Liver (tissue), 8 donors: ENCODE measurements at regions not wholly inside any gene's neighbourhood (a gene's known extent, or its start where the extent isn't known, plus 50 kb on each side); places are given as distances from the start of the nearest gene placed in this dataset.

Experiments
- DNase-seq: peaks from one replicate; pipeline ENCODE4 v3.0.0-alpha.2; 2017; ENCODE audit warnings: low spot score
- H3K27ac ChIP-seq, 2 donors: one replicate each; pipeline ENCODE4 v1.7.0; 2013; ENCODE audit warnings: inconsistent platforms in 2 of 2, low read length in 2 of 2, control low read depth in 1 of 2, low read depth in 1 of 2, mild to moderate bottlenecking in 1 of 2
- H3K27me3 ChIP-seq, 4 donors: one replicate each; pipeline versions ENCODE4 v1.6.1 to v1.7.0; 2013; ENCODE audit warnings: low read length in 3 of 4, inconsistent platforms in 1 of 4, mild to moderate bottlenecking in 1 of 4, moderate library complexity in 1 of 4; ENCODE audit not compliant: control insufficient read depth in 4 of 4, insufficient read depth in 4 of 4
- H3K36me3 ChIP-seq, 4 donors: one replicate each; pipeline versions ENCODE4 v1.6.1 to v1.7.0; 2013; ENCODE audit warnings: low read length in 3 of 4, mild to moderate bottlenecking in 3 of 4, low read depth in 1 of 4, moderate library complexity in 1 of 4; ENCODE audit not compliant: control insufficient read depth in 4 of 4, insufficient read depth in 3 of 4
- H3K4me1 ChIP-seq, 4 donors: one replicate each; pipeline versions ENCODE4 v1.6.1 to v1.7.0; 2013; ENCODE audit warnings: low read length in 3 of 4, mild to moderate bottlenecking in 3 of 4, moderate library complexity in 1 of 4; ENCODE audit not compliant: control insufficient read depth in 4 of 4, insufficient read depth in 4 of 4
- H3K4me3 ChIP-seq, 3 donors: one replicate each; pipeline versions ENCODE4 v1.6.1 to v1.7.0; 2013; ENCODE audit warnings: low read length in 3 of 3, control low read depth in 1 of 3, low read depth in 1 of 3, mild to moderate bottlenecking in 1 of 3
- H3K9ac ChIP-seq, 2 donors: one replicate each; pipeline ENCODE4 v1.7.0; 2013; ENCODE audit warnings: low read length in 2 of 2, mild to moderate bottlenecking in 2 of 2, moderate library complexity in 2 of 2, control low read depth in 1 of 2, low read depth in 1 of 2
- H3K9me3 ChIP-seq, 4 donors: one replicate each; pipeline versions ENCODE4 v1.6.1 to v1.7.0; 2013; ENCODE audit warnings: low read length in 3 of 4; ENCODE audit not compliant: control insufficient read depth in 4 of 4
- ATF3 ChIP-seq: IDR thresholded peaks from 2 replicates; pipeline ENCODE4 v1.6.1; 2016; ENCODE audit warnings: antibody characterized with exemption
- CTCF ChIP-seq: fragments of 150-350 bp; IDR thresholded peaks from 2 replicates; pipeline ENCODE4 v1.5.1; 2017; ENCODE audit warnings: improper control_type of control experiment, low read depth, low read length; ENCODE audit not compliant: missing input control
- EGR1 ChIP-seq, 2 donors: IDR thresholded peaks; 2 replicates each; pipeline ENCODE4 v1.6.1; 2016 to 2018; ENCODE audit warnings: antibody characterized with exemption in 2 of 2, low read depth in 2 of 2
- FOXA1 ChIP-seq: IDR thresholded peaks from 2 replicates; pipeline ENCODE4 v1.6.1; 2016; ENCODE audit warnings: antibody characterized with exemption
- FOXA2 ChIP-seq: IDR thresholded peaks from 2 replicates; pipeline ENCODE4 v1.6.1; 2016; ENCODE audit warnings: antibody characterized with exemption
- GABPA ChIP-seq, 2 donors: IDR thresholded peaks in 1 of 2; conservative IDR thresholded peaks in 1 of 2; 2 replicates each; pipeline ENCODE4 v1.6.1; 2016; ENCODE audit warnings: antibody characterized with exemption in 2 of 2, mild to moderate bottlenecking in 1 of 2, moderate library complexity in 1 of 2
- HNF4A ChIP-seq, 2 donors: conservative IDR thresholded peaks; 2 replicates each; pipeline ENCODE4 v1.6.1; 2016; ENCODE audit warnings: antibody characterized with exemption in 2 of 2, mild to moderate bottlenecking in 2 of 2
- HNF4G ChIP-seq: IDR thresholded peaks from 2 replicates; pipeline ENCODE4 v1.6.1; 2016; ENCODE audit warnings: antibody characterized with exemption
- JUND ChIP-seq, 2 donors: IDR thresholded peaks; 2 replicates each; pipeline ENCODE4 v1.6.1; 2016; ENCODE audit warnings: antibody characterized with exemption in 2 of 2
- NR2F2 ChIP-seq: IDR thresholded peaks from 2 replicates; pipeline ENCODE4 v1.6.1; 2016; ENCODE audit warnings: antibody characterized with exemption
- RAD21 ChIP-seq, 2 donors: IDR thresholded peaks; 2 replicates each; pipeline ENCODE4 v1.6.1; 2016; ENCODE audit warnings: antibody characterized with exemption in 2 of 2, mild to moderate bottlenecking in 2 of 2
- REST ChIP-seq: IDR thresholded peaks from 2 replicates; pipeline ENCODE4 v1.6.1; 2016; ENCODE audit warnings: antibody characterized with exemption, mild to moderate bottlenecking
- RXRA ChIP-seq, 2 donors: IDR thresholded peaks; 2 replicates each; pipeline ENCODE4 v1.6.1; 2017 to 2018; ENCODE audit warnings: antibody characterized with exemption in 2 of 2, mild to moderate bottlenecking in 1 of 2
- SP1 ChIP-seq: IDR thresholded peaks from 2 replicates; pipeline ENCODE4 v1.6.1; 2018; ENCODE audit warnings: antibody characterized with exemption, mild to moderate bottlenecking
- TAF1 ChIP-seq: conservative IDR thresholded peaks from 2 replicates; pipeline ENCODE4 v1.6.1; 2016; ENCODE audit warnings: antibody characterized with exemption, mild to moderate bottlenecking
- YY1 ChIP-seq: IDR thresholded peaks from 2 replicates; pipeline ENCODE4 v1.6.1; 2016; ENCODE audit warnings: antibody characterized with exemption, mild to moderate bottlenecking
- WGBS: extraction: QIAGEN DNeasy Blood & Tissue Kit; methylation state at CpG from one replicate; pipeline ENCODE4 v1.1.7; 2013; 5-methylcytosine and 5-hydroxymethylcytosine counted together
- TF ChIP-seq, protein P1 (sequence below): IDR thresholded peaks from 2 replicates; pipeline ENCODE4 v1.6.1; 2016; ENCODE audit warnings: antibody characterized with exemption
- TF ChIP-seq, protein P2 (sequence below): IDR thresholded peaks from 2 replicates; pipeline ENCODE4 v1.6.1; 2016; ENCODE audit warnings: antibody characterized with exemption
- donor health status: healthy.
- donor health status: healthy.
- donor health status: healthy.
- donor health status: healthy.
- donor health status: healthy.

DNA sequence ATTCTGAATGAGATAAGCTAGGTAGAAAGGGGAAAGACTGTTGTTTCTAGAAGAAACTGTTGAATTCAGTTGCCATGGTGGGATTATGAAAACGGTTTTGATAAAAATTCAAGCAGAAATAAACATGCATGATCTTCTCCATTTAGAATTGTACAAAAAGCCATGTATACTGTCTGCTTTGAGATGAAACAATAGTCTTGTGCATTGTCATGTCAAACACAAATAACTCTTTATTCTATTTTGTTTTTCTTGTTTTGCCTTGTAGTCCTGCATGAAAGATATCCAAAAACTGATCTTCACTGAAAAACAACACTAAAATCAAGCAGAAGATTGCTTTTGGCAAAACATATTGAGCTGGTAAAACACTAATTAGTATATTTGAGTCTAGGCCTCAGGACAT, 659.9 kb downstream of the LTN1 start:
- no peaks in the 10 kb centered on the region for H3K27me3 ChIP-seq
- peaks cover 0 to 9% (median 5%) of the 10 kb centered on the region in 4 donors for H3K4me1 ChIP-seq
- no peaks in the 10 kb centered on the region for H3K36me3 ChIP-seq
- H3K27ac ChIP-seq, result no peak overlapping the region
- H3K9ac ChIP-seq, result no peak overlapping the region
- TF ChIP-seq, protein P1, sequence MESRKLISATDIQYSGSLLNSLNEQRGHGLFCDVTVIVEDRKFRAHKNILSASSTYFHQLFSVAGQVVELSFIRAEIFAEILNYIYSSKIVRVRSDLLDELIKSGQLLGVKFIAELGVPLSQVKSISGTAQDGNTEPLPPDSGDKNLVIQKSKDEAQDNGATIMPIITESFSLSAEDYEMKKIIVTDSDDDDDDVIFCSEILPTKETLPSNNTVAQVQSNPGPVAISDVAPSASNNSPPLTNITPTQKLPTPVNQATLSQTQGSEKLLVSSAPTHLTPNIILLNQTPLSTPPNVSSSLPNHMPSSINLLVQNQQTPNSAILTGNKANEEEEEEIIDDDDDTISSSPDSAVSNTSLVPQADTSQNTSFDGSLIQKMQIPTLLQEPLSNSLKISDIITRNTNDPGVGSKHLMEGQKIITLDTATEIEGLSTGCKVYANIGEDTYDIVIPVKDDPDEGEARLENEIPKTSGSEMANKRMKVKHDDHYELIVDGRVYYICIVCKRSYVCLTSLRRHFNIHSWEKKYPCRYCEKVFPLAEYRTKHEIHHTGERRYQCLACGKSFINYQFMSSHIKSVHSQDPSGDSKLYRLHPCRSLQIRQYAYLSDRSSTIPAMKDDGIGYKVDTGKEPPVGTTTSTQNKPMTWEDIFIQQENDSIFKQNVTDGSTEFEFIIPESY, result no peak
- TF ChIP-seq YY1 (no peak), HNF4G (no peak), FOXA1 (no peak), REST (no peak), TAF1 (no peak), HNF4A (conservative IDR thresholded peaks at IDR 0.05) (no peak), RXRA (IDR thresholded peaks at IDR 0.05) (no peak), CTCF (no peak), FOXA2 (no peak), GABPA (IDR thresholded peaks at IDR 0.05 in 1 of 2, conservative IDR thresholded peaks at IDR 0.05 in 1 of 2) (no peak), RAD21 (IDR thresholded peaks at IDR 0.05) (no peak), SP1 (no peak), NR2F2 (no peak), JUND (IDR thresholded peaks at IDR 0.05) (no peak), EGR1 (IDR thresholded peaks at IDR 0.05; ENCODE audit: low read depth in 2 of 2) (no peak), ATF3 (no peak)
- TF ChIP-seq, protein P2, sequence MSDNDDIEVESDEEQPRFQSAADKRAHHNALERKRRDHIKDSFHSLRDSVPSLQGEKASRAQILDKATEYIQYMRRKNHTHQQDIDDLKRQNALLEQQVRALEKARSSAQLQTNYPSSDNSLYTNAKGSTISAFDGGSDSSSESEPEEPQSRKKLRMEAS, result no peak
- H3K4me3 ChIP-seq, result no peak overlapping the region
- DNase-seq, result no peak
- no peaks in the 10 kb centered on the region for H3K9me3 ChIP-seq
- WGBS, result 81% methylated on average over 1 of the region's 1 CpG

- Histone ChIP-seq H3K27ac (no peak overlapping the region), H3K4me1 (no peaks in the 10 kb centered on the region), H3K36me3 (no peaks in the 10 kb centered on the region), H3K9me3 (no peaks in the 10 kb centered on the region), H3K9ac (no peak overlapping the region), H3K27me3 (no peaks in the 10 kb centered on the region), H3K4me3 (no peak overlapping the region)
- TF ChIP-seq, protein P2, result no peak
- TF ChIP-seq EGR1 (IDR thresholded peaks at IDR 0.05; ENCODE audit: low read depth in 2 of 2) (no peak), HNF4G (no peak), RXRA (IDR thresholded peaks at IDR 0.05) (no peak), TAF1 (no peak)
- DNase-seq, result no peak
- 96% methylated on average over 1 of the region's 1 CpG for WGBS
These were observed 667.1 kb downstream of the LTN1 start for GRCh38 chr21:28325618-28326017.
